HT-29 (cell line): ENCODE measurements at regions not wholly inside any gene's neighbourhood (a gene's known extent, or its start where the extent isn't known, plus 50 kb on each side); places are given as distances from the start of the nearest gene placed in this dataset.
"Not testable (repeated sequence)": the region's sequence is repeated elsewhere in the genome, so short reads cannot be mapped to it uniquely, and the experiment has no call there.

Source experiments
- DNase-seq: peaks from one replicate; pipeline ENCODE4 v3.0.0-alpha.2; 2015; ENCODE audit warnings: low spot score

- DNase-seq = not testable (repeated sequence)
These were observed 93.7 kb upstream of the BASP1 start for GRCh38 chr5:17123773-17124172.

- DNase-seq = peak; percentile 51
These were observed 89.6 kb upstream of the BASP1 start for GRCh38 chr5:17127743-17128231.

- no peak for DNase-seq
These were observed 88.2 kb upstream of the BASP1 start for GRCh38 chr5:17129093-17129849.

- DNase-seq = not testable (repeated sequence)
These were observed 87.1 kb upstream of the BASP1 start for GRCh38 chr5:17130302-17130701.

GRCh38 chr5:17132444-17133083 lies 84.9 kb upstream of the BASP1 start:
- DNase-seq = peak; percentile 83

- DNase-seq = no peak
These were observed 82.4 kb upstream of the BASP1 start for GRCh38 chr5:17135050-17135449.

GRCh38 chr5:17143335-17143734 lies 74.1 kb upstream of the BASP1 start:
- no peak for DNase-seq

GRCh38 chr5:17146280-17146841 lies 71.1 kb upstream of the BASP1 start:
- DNase-seq = no peak

GRCh38 chr5:17147170-17147569 lies 70.3 kb upstream of the BASP1 start:
- no peak for DNase-seq

- DNase-seq = no peak
These were observed 69.8 kb upstream of the BASP1 start for GRCh38 chr5:17147617-17148016.

GRCh38 chr5:17148481-17148880 lies 69.0 kb upstream of the BASP1 start:
- DNase-seq = no peak

- no peak for DNase-seq
These were observed 67.6 kb upstream of the BASP1 start for GRCh38 chr5:17149786-17150185.

GRCh38 chr5:17150531-17150930 lies 66.9 kb upstream of the BASP1 start:
- no peak for DNase-seq

- DNase-seq = no peak
These were observed 65.7 kb upstream of the BASP1 start for GRCh38 chr5:17151686-17152085.

- DNase-seq = no peak
These were observed 63.0 kb upstream of the BASP1 start for GRCh38 chr5:17154211-17154996.

GRCh38 chr5:17156463-17156862 lies 61.0 kb upstream of the BASP1 start:
- no peak for DNase-seq

GRCh38 chr5:17157294-17157693 lies 60.1 kb upstream of the BASP1 start:
- DNase-seq = no peak

- DNase-seq = no peak
These were observed 59.4 kb upstream of the BASP1 start for GRCh38 chr5:17157916-17158529.

GRCh38 chr5:17160756-17161040 lies 56.7 kb upstream of the BASP1 start:
- no peak for DNase-seq

GRCh38 chr5:17161662-17162061 lies 55.8 kb upstream of the BASP1 start:
- no peak for DNase-seq

GRCh38 chr5:17163221-17163620 lies 54.2 kb upstream of the BASP1 start:
- no peak for DNase-seq
